K562 (cell line): ENCODE measurements at regions not wholly inside any gene's neighbourhood (a gene's known extent, or its start where the extent isn't known, plus 50 kb on each side); places are given as distances from the start of the nearest gene placed in this dataset.
A peak's percentile ranks its signal among the peaks of the same experiment; 100 is the strongest.

Experiments
- BACH1 ChIP-seq: fragments of 200-800 bp; sonication (Bioruptor generic); IDR thresholded peaks from 2 replicates; pipeline ENCODE4 v1.6.1; 2016; ENCODE audit warnings: missing genetic modification characterization, missing compliant biosample characterization
- CREBBP ChIP-seq: IDR thresholded peaks from one replicate; pipeline ENCODE4 v1.6.1; 2012; ENCODE audit warnings: low read depth, mild to moderate bottlenecking, control low read depth, inconsistent platforms, low read length
- ETV1 ChIP-seq: fragments of 450-650 bp; conservative IDR thresholded peaks from 2 replicates; pipeline ENCODE4 v1.6.1; 2016; ENCODE audit warnings: missing genetic modification characterization, control low read depth, low read depth, missing compliant biosample characterization
- ETV5 ChIP-seq: sonication (generic); formaldehyde crosslinking; IDR thresholded peaks from 2 replicates; pipeline ENCODE4 v1.4.0; 2020; ENCODE audit warnings: low read depth, mild to moderate bottlenecking, missing genetic modification reagents
- EZH2 ChIP-seq: IDR thresholded peaks from 2 replicates; pipeline ENCODE4 v1.6.1; 2012; ENCODE audit warnings: low read depth, mild to moderate bottlenecking, inconsistent platforms, low read length, borderline replicate concordance
- HDAC1 ChIP-seq, 2 experiments: fragments of 450-650 bp; IDR thresholded peaks; 2 replicates each; pipeline ENCODE4 v1.6.1; 2016 to 2017; ENCODE audit warnings: inconsistent platforms in 1 of 2, mild to moderate bottlenecking in 1 of 2, moderate library complexity in 1 of 2
- HMG20A ChIP-seq: fragments of 450-650 bp; formaldehyde crosslinking; conservative IDR thresholded peaks from 2 replicates; pipeline ENCODE4 v1.4.0; 2020; ENCODE audit warnings: mild to moderate bottlenecking, mixed read lengths
- IRF2 ChIP-seq: sonication (generic); formaldehyde crosslinking; IDR thresholded peaks from 2 replicates; pipeline ENCODE4 v1.8.1; 2022; ENCODE audit warnings: mild to moderate bottlenecking, missing genetic modification reagents
- NR2F6 ChIP-seq: fragments of 450-650 bp; formaldehyde crosslinking; IDR thresholded peaks from 2 replicates; pipeline ENCODE4 v1.4.0; 2020; ENCODE audit warnings: mild to moderate bottlenecking
- PHF20 ChIP-seq: fragments of 450-650 bp; IDR thresholded peaks from 2 replicates; pipeline ENCODE4 v1.6.1; 2018; ENCODE audit not compliant: partially characterized antibody
- RFX5 ChIP-seq: IDR thresholded peaks from 2 replicates; pipeline ENCODE4 v1.6.1; 2011; ENCODE audit warnings: low read depth, mild to moderate bottlenecking, improper control_type of control experiment, low read length
- ZNF76 ChIP-seq: fragments of 250-450 bp; sonication (Bioruptor Pico); IDR thresholded peaks from 2 replicates; pipeline ENCODE4 v1.4.0; 2020; ENCODE audit warnings: mild to moderate bottlenecking, moderate library complexity, borderline replicate concordance
- TF ChIP-seq, protein P1 (sequence below): fragments of 250-450 bp; sonication (Bioruptor Pico); IDR thresholded peaks from 2 replicates; pipeline ENCODE4 v1.8.0; 2021; ENCODE audit warnings: borderline replicate concordance, mild to moderate bottlenecking, moderate library complexity; ENCODE audit not compliant: poor library complexity, severe bottlenecking
- TF ChIP-seq, protein P2 (sequence below): fragments of 250-450 bp; sonication (Bioruptor Pico); IDR thresholded peaks from 2 replicates; pipeline ENCODE4 v1.9.0; 2021; ENCODE audit warnings: mild to moderate bottlenecking
- TF ChIP-seq, protein P3 (sequence below): sonication (generic); IDR thresholded peaks from 2 replicates; pipeline ENCODE4 v1.6.1; 2016
- TF ChIP-seq, protein P4 (sequence below): IDR thresholded peaks from 3 replicates; pipeline ENCODE4 v1.6.1; 2011; ENCODE audit warnings: borderline replicate concordance, mild to moderate bottlenecking, moderate library complexity; ENCODE audit not compliant: insufficient read length; ENCODE audit errors: extremely low read depth
- TF ChIP-seq, protein P5 (sequence below): fragments of 450-650 bp; IDR thresholded peaks from 2 replicates; pipeline ENCODE4 v1.7.1; 2018; ENCODE audit warnings: mild to moderate bottlenecking, low read depth; ENCODE audit not compliant: partially characterized antibody
- TF ChIP-seq, protein P6 (sequence below), 2 experiments: fragments of 450-650 bp; conservative IDR thresholded peaks; 2 replicates each; pipeline ENCODE4 v1.6.1; 2017; ENCODE audit warnings: mild to moderate bottlenecking in 2 of 2, moderate library complexity in 2 of 2

DNA sequence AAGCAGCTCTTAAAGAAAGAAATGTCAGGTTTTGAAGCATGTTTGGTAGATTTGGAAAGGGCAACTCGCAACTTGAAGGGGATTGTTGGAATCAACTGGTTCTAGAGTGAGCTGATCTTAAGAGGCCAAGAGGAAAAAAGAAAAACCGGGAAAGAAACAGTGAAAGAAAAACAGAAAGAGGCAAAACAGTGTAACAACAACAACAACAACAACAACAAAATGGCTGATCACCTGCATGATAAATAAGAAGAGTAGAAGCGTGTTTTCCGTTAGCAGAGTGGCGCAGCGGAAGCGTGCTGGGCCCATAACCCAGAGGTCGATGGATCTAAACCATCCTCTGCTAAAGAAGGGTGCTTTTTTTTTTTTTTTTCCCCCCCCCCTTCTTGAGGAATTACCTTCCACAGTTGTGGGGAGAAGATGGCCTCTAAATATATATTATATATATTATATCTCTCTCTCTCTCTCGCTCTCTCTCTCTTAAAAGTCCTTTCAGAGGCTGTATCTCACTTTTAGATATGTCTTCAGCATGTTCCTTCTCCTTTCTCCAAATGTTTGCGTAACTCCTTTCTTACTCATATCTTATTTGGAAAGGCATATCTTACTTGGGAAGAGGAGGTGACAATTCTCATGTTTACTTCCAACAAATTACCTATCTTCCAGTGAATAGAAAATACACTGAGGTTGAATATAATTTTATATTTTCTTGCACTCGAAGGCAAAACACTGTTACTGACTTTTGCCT lies 134.4 kb downstream of the OR2B2 start (continued):
- TF ChIP-seq, protein P1, sequence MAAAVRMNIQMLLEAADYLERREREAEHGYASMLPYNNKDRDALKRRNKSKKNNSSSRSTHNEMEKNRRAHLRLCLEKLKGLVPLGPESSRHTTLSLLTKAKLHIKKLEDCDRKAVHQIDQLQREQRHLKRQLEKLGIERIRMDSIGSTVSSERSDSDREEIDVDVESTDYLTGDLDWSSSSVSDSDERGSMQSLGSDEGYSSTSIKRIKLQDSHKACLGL (CRISPR knock-in tag) = no peak
- TF ChIP-seq ETV1 (tag) = peak; percentile 85
- TF ChIP-seq, protein P2, sequence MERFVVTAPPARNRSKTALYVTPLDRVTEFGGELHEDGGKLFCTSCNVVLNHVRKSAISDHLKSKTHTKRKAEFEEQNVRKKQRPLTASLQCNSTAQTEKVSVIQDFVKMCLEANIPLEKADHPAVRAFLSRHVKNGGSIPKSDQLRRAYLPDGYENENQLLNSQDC (CRISPR knock-in tag) = no peak
- TF ChIP-seq, protein P3, sequence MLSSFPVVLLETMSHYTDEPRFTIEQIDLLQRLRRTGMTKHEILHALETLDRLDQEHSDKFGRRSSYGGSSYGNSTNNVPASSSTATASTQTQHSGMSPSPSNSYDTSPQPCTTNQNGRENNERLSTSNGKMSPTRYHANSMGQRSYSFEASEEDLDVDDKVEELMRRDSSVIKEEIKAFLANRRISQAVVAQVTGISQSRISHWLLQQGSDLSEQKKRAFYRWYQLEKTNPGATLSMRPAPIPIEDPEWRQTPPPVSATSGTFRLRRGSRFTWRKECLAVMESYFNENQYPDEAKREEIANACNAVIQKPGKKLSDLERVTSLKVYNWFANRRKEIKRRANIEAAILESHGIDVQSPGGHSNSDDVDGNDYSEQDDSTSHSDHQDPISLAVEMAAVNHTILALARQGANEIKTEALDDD = no peak
- TF ChIP-seq, protein P4, sequence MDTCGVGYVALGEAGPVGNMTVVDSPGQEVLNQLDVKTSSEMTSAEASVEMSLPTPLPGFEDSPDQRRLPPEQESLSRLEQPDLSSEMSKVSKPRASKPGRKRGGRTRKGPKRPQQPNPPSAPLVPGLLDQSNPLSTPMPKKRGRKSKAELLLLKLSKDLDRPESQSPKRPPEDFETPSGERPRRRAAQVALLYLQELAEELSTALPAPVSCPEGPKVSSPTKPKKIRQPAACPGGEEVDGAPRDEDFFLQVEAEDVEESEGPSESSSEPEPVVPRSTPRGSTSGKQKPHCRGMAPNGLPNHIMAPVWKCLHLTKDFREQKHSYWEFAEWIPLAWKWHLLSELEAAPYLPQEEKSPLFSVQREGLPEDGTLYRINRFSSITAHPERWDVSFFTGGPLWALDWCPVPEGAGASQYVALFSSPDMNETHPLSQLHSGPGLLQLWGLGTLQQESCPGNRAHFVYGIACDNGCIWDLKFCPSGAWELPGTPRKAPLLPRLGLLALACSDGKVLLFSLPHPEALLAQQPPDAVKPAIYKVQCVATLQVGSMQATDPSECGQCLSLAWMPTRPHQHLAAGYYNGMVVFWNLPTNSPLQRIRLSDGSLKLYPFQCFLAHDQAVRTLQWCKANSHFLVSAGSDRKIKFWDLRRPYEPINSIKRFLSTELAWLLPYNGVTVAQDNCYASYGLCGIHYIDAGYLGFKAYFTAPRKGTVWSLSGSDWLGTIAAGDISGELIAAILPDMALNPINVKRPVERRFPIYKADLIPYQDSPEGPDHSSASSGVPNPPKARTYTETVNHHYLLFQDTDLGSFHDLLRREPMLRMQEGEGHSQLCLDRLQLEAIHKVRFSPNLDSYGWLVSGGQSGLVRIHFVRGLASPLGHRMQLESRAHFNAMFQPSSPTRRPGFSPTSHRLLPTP = peak; percentile 85
- TF ChIP-seq EZH2 = no peak
- TF ChIP-seq IRF2 (CRISPR knock-in tag) = no peak
- TF ChIP-seq, protein P5, sequence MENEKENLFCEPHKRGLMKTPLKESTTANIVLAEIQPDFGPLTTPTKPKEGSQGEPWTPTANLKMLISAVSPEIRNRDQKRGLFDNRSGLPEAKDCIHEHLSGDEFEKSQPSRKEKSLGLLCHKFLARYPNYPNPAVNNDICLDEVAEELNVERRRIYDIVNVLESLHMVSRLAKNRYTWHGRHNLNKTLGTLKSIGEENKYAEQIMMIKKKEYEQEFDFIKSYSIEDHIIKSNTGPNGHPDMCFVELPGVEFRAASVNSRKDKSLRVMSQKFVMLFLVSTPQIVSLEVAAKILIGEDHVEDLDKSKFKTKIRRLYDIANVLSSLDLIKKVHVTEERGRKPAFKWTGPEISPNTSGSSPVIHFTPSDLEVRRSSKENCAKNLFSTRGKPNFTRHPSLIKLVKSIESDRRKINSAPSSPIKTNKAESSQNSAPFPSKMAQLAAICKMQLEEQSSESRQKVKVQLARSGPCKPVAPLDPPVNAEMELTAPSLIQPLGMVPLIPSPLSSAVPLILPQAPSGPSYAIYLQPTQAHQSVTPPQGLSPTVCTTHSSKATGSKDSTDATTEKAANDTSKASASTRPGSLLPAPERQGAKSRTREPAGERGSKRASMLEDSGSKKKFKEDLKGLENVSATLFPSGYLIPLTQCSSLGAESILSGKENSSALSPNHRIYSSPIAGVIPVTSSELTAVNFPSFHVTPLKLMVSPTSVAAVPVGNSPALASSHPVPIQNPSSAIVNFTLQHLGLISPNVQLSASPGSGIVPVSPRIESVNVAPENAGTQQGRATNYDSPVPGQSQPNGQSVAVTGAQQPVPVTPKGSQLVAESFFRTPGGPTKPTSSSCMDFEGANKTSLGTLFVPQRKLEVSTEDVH = peak; percentile 70
- TF ChIP-seq, protein P6, sequence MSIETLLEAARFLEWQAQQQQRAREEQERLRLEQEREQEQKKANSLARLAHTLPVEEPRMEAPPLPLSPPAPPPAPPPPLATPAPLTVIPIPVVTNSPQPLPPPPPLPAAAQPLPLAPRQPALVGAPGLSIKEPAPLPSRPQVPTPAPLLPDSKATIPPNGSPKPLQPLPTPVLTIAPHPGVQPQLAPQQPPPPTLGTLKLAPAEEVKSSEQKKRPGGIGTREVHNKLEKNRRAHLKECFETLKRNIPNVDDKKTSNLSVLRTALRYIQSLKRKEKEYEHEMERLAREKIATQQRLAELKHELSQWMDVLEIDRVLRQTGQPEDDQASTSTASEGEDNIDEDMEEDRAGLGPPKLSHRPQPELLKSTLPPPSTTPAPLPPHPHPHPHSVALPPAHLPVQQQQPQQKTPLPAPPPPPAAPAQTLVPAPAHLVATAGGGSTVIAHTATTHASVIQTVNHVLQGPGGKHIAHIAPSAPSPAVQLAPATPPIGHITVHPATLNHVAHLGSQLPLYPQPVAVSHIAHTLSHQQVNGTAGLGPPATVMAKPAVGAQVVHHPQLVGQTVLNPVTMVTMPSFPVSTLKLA (conservative IDR thresholded peaks at IDR 0.05) = peak; percentile 47 to 69; a peak in 3 of 4 replicates
- TF ChIP-seq PHF20 = peak; percentile 66
- no peak for TF ChIP-seq NR2F6
- peak; percentile 76; the same call in 1 of the 2 replicates for TF ChIP-seq RFX5
- no peak for TF ChIP-seq BACH1 (tag)
- TF ChIP-seq ETV5 = 0 out of 2 replicates have a peak, but pooled peaks have one; percentile 27
- no peak; the same call in 1 of the 2 replicates for TF ChIP-seq HMG20A (CRISPR knock-in tag)
- TF ChIP-seq HDAC1 (IDR thresholded peaks at IDR 0.05) = peak; percentile 72 to 85; a peak in 3 of 4 replicates
- TF ChIP-seq CREBBP = no peak
- no peak for TF ChIP-seq ZNF76 (CRISPR knock-in tag)
